ENCODE measurements at regions not wholly inside any gene's neighbourhood (a gene's known extent, or its start where the extent isn't known, plus 50 kb on each side); places are given as distances from the start of the nearest gene placed in this dataset.

DNA sequence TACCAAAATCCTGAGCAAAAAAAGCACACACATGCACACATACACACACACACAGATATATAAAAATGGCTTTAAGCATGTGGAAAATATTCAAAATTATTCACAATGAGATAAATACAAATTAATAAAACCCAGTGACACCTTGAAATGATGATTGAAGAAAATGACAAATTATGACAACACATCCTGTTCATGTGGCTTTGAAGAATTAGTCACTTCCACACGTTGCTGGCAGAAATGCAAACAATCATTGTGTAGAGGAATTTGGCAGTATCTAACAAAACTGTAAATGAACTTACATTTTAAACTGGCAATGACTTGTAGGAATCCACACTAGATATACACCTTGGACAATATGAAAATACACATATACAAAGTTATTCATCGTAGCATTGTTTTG lies 95.8 kb upstream of the RGPD4 start:
- no peak overlapping the region for H3K27ac Mint-ChIP-seq
- no peaks in the 10 kb centered on the region for H3K27me3 ChIP-seq (ENCODE audit: insufficient read depth)
- no peaks in the 10 kb centered on the region for H3K4me1 ChIP-seq (ENCODE audit: insufficient read depth)
- no peak overlapping the region for H3K27ac ChIP-seq (ENCODE audit: low read depth)
- H4K20me1 ChIP-seq (replicated peaks; ENCODE audit: insufficient read depth), result no peaks in the 10 kb centered on the region
- no peak for DNase-seq (ENCODE audit: low spot score)
- no peaks in the 10 kb centered on the region for H3K36me3 Mint-ChIP-seq (ENCODE audit: low read depth)
- no peak overlapping the region for H3K4me3 ChIP-seq
- H3K9me3 Mint-ChIP-seq, result 0 out of 3 replicates have a peak, but pooled peaks cover 2% of the 10 kb centered on the region
- H3K4me1 Mint-ChIP-seq, result 0 out of 3 replicates have a peak, but pooled peaks cover 3% of the 10 kb centered on the region
- no peaks in the 10 kb centered on the region for H3K36me3 ChIP-seq (ENCODE audit: insufficient read depth)
- no peak overlapping the region for H3K4me3 Mint-ChIP-seq
- TF ChIP-seq NANOG (IDR thresholded peaks at IDR 0.05; ENCODE audit: borderline replicate concordance), result no peak
- peaks cover 7% of the 10 kb centered on the region; the same call in 1 of the 2 replicates for H3K9me2 ChIP-seq (ENCODE audit: insufficient read depth)
- H3F3A ChIP-seq (replicated peaks; ENCODE audit: low read depth), result no peaks in the 10 kb centered on the region
- no peak overlapping the region for H2AFZ ChIP-seq
- no peaks in the 10 kb centered on the region for H3K79me2 ChIP-seq (replicated peaks; ENCODE audit: insufficient read depth)
- no peak for ATAC-seq
- H3K4me2 ChIP-seq, result no peak overlapping the region
- H3K27me3 Mint-ChIP-seq (ENCODE audit: insufficient read depth, low read depth, poor library complexity), result peaks cover 2% of the 10 kb centered on the region

DNA sequence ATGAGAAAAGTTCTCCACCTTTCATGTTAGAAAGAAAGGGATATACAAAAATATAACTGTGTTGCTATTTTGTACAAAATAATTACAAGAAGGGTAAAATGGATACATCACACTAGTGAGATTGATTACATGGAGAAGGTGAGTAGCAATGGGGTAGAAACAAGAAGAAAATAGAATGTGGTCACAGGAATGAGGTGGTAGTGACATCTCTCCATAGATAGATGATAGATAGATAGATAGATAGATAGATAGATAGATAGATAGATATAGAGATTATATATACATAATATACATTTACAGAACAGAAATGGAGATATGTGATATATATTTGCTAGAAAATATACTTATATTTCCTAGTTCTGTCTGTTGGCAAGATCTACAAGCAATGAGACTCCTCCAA lies 95.3 kb upstream of the RGPD4 start:
- DNase-seq (ENCODE audit: low spot score), result no peak
- Histone ChIP-seq H3K4me2 (no peak overlapping the region), H2AFZ (no peak overlapping the region), H3K27me3 (ENCODE audit: insufficient read depth) (no peaks in the 10 kb centered on the region), H4K20me1 (replicated peaks; ENCODE audit: insufficient read depth) (no peaks in the 10 kb centered on the region), H3K36me3 (ENCODE audit: insufficient read depth) (no peaks in the 10 kb centered on the region), H3K4me3 (no peak overlapping the region), H3K79me2 (replicated peaks; ENCODE audit: insufficient read depth) (no peaks in the 10 kb centered on the region), H3K4me1 (ENCODE audit: insufficient read depth) (no peaks in the 10 kb centered on the region), H3K9me2 (ENCODE audit: insufficient read depth) (peaks cover 7% of the 10 kb centered on the region; the same call in 1 of the 2 replicates), H3K27ac (ENCODE audit: low read depth) (no peak overlapping the region), H3F3A (replicated peaks; ENCODE audit: low read depth) (no peaks in the 10 kb centered on the region)
- H3K4me1 Mint-ChIP-seq, result 0 out of 3 replicates have a peak, but pooled peaks cover under 1% of the 10 kb centered on the region
- no peak overlapping the region for H3K27ac Mint-ChIP-seq
- no peak for ATAC-seq
- no peaks in the 10 kb centered on the region for H3K9me3 Mint-ChIP-seq
- peaks cover 2% of the 10 kb centered on the region for H3K27me3 Mint-ChIP-seq (ENCODE audit: insufficient read depth, low read depth, poor library complexity)
- no peak for TF ChIP-seq EZH2phosphoT487 (IDR thresholded peaks at IDR 0.05; ENCODE audit: unreplicated experiment)
- TF ChIP-seq POLR2AphosphoS5 (IDR thresholded peaks at IDR 0.05; ENCODE audit: low read depth), result no peak
- TF ChIP-seq, protein P1, sequence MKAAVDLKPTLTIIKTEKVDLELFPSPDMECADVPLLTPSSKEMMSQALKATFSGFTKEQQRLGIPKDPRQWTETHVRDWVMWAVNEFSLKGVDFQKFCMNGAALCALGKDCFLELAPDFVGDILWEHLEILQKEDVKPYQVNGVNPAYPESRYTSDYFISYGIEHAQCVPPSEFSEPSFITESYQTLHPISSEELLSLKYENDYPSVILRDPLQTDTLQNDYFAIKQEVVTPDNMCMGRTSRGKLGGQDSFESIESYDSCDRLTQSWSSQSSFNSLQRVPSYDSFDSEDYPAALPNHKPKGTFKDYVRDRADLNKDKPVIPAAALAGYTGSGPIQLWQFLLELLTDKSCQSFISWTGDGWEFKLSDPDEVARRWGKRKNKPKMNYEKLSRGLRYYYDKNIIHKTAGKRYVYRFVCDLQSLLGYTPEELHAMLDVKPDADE (IDR thresholded peaks at IDR 0.05), result no peak
- TF ChIP-seq JUNB (IDR thresholded peaks at IDR 0.05; ENCODE audit: unreplicated experiment), result no peak
- no peak for TF ChIP-seq STAT1 (IDR thresholded peaks at IDR 0.05; ENCODE audit: unreplicated experiment)
- TF ChIP-seq CREB1 (CRISPR knock-in tag; IDR thresholded peaks at IDR 0.05; ENCODE audit: low read depth), result no peak
- TF ChIP-seq, protein P2, sequence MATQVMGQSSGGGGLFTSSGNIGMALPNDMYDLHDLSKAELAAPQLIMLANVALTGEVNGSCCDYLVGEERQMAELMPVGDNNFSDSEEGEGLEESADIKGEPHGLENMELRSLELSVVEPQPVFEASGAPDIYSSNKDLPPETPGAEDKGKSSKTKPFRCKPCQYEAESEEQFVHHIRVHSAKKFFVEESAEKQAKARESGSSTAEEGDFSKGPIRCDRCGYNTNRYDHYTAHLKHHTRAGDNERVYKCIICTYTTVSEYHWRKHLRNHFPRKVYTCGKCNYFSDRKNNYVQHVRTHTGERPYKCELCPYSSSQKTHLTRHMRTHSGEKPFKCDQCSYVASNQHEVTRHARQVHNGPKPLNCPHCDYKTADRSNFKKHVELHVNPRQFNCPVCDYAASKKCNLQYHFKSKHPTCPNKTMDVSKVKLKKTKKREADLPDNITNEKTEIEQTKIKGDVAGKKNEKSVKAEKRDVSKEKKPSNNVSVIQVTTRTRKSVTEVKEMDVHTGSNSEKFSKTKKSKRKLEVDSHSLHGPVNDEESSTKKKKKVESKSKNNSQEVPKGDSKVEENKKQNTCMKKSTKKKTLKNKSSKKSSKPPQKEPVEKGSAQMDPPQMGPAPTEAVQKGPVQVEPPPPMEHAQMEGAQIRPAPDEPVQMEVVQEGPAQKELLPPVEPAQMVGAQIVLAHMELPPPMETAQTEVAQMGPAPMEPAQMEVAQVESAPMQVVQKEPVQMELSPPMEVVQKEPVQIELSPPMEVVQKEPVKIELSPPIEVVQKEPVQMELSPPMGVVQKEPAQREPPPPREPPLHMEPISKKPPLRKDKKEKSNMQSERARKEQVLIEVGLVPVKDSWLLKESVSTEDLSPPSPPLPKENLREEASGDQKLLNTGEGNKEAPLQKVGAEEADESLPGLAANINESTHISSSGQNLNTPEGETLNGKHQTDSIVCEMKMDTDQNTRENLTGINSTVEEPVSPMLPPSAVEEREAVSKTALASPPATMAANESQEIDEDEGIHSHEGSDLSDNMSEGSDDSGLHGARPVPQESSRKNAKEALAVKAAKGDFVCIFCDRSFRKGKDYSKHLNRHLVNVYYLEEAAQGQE (IDR thresholded peaks at IDR 0.05; ENCODE audit: unreplicated experiment), result no peak
- no peak for TF ChIP-seq ZNF114 (CRISPR knock-in tag; IDR thresholded peaks at IDR 0.05)
- TF ChIP-seq EZH2 (IDR thresholded peaks at IDR 0.05; ENCODE audit: low read depth, unreplicated experiment), result no peak
- H3K4me3 Mint-ChIP-seq, result no peak overlapping the region
- no peaks in the 10 kb centered on the region for H3K36me3 Mint-ChIP-seq (ENCODE audit: low read depth)
